ENCODE measurements at regions not wholly inside any gene's neighbourhood (a gene's known extent, or its start where the extent isn't known, plus 50 kb on each side); places are given as distances from the start of the nearest gene placed in this dataset.

DNA sequence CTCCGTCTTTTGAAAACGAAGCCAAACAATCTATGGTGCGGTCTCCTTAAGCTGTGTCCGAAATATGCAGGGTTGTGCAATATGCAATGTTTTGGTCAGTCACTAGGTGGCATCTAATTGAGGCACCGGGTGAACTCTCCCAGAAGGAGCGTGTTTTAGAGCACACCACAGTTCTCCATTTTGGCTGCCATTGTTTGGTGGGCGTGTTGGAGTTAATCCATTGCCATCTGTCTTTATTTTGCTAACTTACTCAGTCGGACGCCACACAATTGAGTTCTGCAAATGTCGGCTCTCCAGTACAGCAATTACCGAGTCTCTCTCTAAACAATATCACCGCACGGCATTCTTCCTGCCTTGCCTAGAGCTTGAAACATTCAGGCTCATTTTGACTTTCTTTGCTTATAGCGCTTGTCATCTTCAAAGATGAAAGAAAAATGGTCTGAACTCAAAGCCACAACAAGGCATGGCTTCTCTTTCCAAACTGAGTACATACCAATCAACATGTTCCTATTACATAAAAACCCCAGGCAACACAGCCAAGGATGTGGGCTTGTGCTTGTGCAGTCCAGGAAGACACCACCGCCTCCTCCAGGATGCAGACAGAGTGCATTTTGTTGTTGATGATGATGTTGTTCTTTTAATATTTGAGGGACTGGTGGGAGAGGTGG, 182.0 kb upstream of the SERP2 start:
- DNase-seq: peak in 1 of 2 experiments; percentile 22

GRCh38 chr13:44193731-44194130, 179.9 kb upstream of the SERP2 start:
- DNase-seq: no peak

- no peak for DNase-seq
Observed at GRCh38 chr13:44195245-44195644, 178.4 kb upstream of the SERP2 start.

- no peak for DNase-seq
Observed at GRCh38 chr13:44196196-44196751, 177.3 kb upstream of the SERP2 start.

DNA sequence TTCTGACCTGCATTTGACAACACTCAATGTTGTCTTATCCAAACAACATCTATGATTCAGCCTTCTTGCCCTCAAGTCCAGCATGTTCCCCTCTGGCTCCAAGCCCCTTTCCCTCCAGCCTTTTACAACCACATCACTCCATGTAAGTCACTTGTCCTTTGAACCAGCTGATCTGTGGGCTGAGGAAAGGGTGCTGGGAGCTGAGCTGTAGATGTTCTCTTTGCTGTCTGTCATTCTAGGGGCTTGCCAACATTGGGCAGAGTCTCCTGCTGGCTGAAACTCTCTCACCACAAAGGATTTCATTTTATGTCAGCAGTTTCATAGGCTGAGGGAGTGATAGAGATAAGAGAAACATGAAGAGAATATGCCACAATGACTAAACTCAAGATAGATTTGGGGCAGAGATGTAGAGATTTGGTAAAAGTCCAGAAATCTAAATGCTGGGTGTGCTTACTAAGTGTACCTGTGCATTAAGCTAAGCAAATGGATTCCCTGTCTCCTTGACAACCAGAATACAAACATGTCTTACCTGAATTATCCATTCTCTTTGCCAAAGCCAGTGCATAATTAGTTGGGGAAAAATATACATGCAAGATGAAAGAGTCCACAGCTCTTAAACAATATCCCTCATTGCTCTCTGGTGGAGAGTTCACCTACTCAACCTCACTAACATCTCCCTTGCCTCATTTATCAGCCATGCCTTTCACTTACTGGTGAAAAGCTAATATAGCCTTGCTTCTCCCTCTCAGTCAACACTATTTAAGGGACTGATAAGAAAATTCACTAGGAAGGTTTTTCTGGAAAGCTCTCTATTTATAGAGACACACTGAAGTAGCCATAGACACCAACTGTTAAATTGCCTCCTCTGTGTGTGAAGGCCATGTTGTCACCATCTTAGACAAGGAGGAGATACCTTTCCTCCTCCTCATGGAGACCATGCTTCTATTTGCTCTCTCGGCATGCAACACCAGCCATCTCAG, 175.5 kb upstream of the SERP2 start:
- no peak for DNase-seq

GRCh38 chr13:44198826-44199225, 174.8 kb upstream of the SERP2 start:
- no peak for DNase-seq

DNA sequence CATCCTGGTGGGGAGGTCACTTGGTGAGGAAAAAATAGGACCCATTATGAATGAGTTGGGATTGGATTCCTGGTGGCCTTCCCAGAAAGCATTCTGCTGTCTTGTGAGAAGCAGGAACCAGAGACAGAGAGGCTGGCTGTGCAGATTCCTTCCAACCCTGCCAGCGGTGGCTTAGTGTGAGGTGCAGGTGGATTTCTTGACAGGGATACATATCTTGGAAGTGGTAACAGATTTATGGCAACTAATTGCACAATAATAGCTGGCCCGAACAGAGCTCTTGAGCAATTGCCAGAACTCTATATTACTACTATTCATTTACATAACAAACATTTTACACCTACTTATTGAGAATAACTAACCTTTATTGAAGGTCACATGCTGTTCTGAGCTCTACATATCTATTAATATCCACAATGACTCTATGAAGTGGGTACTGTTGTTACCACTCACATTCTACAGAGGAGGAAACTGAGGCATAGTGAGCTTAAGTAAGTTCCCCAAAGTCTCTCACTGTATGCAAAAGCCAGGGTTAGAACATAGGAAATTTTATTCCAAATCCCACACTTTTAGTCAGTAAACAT, 173.9 kb upstream of the SERP2 start:
- DNase-seq: no peak

- no peak for DNase-seq
Observed at GRCh38 chr13:44206434-44206833, 167.2 kb upstream of the SERP2 start.

DNA sequence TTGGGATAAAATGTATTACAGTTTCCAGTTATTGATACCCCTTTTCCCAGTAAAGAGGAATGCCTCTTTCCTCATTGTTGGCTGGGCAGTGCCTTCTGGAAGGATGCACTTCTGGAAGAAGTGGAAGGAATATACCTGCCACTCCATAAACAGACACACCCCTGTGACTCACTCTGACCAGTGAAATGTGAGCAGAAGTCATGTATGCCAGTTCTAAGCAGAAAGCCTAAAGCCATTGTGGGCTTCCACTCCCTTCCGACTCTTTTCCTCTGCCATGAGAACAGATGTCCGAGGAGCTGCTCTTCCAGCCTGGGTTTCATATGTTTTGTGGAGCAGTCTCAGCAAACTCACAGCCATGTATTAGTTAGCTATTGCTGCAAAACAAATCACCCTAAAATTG, 166.1 kb upstream of the SERP2 start:
- DNase-seq: no peak

DNA sequence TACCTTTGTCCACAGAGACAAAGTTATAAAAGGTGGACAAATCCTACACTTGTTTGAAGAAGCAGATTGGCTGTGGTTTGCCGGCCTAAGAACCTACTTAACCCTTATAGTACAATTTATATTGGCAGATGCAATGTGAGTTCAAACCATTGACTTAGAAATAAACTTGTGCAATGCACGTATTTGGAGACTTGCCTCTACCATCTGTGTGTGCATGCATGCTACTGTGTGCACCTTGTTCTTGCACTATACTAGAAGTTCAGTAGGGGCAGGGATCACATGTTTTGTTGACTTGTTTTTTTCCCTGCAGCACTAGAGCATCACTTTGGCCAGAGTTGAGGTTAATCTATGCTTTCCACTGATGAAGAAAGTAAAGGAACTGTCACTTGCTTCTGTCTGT, 163.1 kb upstream of the SERP2 start:
- DNase-seq: no peak

- no peak for DNase-seq
Observed at GRCh38 chr13:44211286-44211685, 162.3 kb upstream of the SERP2 start.

DNA sequence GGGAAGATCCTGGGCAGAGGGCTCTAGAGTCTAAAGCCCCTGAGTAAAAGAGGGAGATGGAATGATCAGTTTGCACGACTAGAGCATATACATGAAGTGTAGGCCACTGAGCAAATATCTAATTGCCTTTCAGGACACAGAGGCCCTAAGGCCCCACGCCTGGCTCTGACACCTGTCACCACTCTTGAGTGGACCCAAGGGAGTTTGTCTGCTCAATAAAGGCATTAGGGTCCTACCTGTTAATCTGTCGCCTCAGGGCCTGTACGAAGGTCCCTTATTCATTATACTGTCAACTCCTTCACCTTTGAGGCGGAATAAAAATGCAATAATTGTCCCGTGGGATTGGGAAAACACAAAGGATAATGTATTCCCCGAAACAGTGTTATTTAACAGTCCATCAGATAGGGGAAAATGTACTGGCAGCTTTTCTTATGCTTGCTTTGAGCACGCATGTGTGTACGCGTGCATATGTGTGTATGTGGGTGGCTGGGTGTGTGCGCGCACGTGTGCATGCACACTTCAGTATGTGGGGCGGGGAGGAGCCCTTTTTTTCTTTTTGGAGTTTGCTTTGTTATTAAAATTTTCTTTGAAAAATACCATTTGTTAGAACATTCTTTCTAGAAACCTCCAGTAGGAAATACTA, 161.8 kb upstream of the SERP2 start:
- DNase-seq: no peak

GRCh38 chr13:44212633-44213396, 160.8 kb upstream of the SERP2 start:
- DNase-seq: no peak

DNA sequence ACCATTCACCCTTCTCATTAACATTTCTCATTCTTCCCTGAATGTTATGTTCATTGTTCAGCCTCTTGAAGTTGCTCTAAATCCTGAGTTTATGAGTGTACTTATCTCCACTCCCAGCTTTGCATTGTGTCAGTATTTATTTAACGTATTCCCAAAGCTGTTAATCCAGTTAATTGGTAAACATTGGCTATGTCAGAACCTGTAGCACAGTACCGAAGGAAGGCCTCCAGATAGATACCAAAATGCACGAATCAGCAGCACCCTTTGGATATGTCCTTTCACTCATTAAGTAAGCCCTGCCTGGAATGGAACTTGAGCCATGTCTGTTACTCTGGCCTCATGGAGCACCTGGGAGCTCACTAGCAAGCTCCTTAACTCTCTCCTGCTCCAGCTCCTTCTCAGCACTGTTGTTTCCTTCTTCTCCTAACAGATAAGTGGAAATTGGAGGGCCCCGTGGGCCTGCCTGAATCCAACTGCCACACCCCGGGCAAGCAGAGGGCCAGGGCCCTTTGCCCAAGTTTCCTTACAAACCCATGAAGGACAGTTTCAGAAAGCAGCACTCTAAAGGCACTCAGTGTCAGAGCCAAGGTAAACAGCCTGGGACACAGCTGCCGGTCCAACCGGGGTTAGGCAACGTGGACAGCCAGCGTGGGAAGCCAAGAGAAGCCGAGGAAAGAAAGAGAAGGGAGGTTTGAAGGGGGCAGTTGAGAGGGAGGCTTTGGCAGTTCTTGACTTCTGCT, 155.0 kb upstream of the SERP2 start:
- no peak for DNase-seq

GRCh38 chr13:44219577-44220548, 153.8 kb upstream of the SERP2 start:
- DNase-seq: no peak

DNA sequence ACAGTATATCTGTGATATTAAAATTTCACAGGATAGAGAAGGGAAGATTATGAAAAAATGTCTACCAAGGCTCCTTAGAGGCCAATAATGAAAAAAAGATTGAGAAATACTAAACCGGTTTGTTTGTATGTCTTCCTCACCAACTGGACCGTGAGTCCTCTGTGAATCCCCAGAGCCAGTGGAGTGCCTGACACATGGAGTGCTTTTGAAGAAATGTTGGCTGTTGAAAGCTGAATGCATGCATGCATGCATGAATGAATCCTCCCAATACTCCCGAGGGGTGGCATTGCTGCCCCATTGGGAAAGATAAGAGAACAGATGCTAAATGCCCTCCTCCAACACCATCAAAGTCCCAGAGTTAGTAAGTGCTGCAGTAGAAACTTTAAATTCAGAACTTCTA, 152.7 kb upstream of the SERP2 start:
- no peak for DNase-seq

- no peak for DNase-seq
Observed at GRCh38 chr13:44221657-44222056, 152.0 kb upstream of the SERP2 start.

- no peak for DNase-seq
Observed at GRCh38 chr13:44223770-44224444, 149.7 kb upstream of the SERP2 start.

DNA sequence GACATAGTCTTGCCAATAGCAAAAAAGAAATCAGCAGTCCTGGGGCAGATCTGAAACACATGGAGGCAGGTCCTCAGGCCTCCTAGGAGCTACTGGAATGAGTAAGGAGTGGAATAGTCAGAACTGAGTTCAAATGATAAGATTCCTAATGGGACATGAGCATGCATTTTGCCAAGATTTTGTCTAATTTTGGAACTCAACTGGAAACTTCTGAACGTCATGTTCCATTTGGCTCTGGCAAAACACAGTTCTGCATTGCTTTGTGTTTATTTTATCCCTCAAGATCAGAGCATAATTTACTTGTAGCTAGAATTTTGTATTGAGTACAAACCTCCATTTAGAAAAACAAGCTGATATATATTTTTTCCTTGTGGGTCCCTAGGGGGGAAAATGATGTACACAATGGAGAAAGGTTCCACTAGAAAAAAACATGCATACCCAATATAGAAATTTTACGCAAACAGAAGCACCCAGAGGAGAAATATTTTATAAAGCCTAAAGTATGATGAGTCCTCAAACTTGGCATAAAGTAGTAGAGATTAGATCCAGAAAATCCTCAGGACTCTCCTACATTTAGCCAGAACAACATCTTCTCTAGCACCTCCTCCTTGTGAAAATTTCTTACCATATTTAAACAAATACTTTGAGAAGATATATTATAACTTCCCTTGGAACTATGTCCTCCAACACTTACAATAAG, 149.0 kb upstream of the SERP2 start:
- DNase-seq: no peak

All from SW 1271 (cell line).